ENCODE measurements at regions not wholly inside any gene's neighbourhood (a gene's known extent, or its start where the extent isn't known, plus 50 kb on each side); places are given as distances from the start of the nearest gene placed in this dataset.

GRCh38 chr14:51395361-51395849 is 155.4 kb downstream of the TMX1 start:
- Mint-ChIP-seq H3K36me3 (ENCODE audit: unreplicated experiment) (no peaks in the 10 kb centered on the region), H3K9me3 (ENCODE audit: unreplicated experiment) (no peaks in the 10 kb centered on the region), H3K4me1 (ENCODE audit: unreplicated experiment) (peaks cover 48% of the 10 kb centered on the region), H3K4me3 (ENCODE audit: unreplicated experiment) (peak overlapping the region; percentile 41), H3K27ac (ENCODE audit: unreplicated experiment) (peak overlapping the region; percentile 88), H3K27me3 (ENCODE audit: unreplicated experiment) (no peaks in the 10 kb centered on the region)
- DNase-seq (ENCODE audit: extremely low spot score, unreplicated experiment), result no peak
- TF ChIP-seq, protein P1, sequence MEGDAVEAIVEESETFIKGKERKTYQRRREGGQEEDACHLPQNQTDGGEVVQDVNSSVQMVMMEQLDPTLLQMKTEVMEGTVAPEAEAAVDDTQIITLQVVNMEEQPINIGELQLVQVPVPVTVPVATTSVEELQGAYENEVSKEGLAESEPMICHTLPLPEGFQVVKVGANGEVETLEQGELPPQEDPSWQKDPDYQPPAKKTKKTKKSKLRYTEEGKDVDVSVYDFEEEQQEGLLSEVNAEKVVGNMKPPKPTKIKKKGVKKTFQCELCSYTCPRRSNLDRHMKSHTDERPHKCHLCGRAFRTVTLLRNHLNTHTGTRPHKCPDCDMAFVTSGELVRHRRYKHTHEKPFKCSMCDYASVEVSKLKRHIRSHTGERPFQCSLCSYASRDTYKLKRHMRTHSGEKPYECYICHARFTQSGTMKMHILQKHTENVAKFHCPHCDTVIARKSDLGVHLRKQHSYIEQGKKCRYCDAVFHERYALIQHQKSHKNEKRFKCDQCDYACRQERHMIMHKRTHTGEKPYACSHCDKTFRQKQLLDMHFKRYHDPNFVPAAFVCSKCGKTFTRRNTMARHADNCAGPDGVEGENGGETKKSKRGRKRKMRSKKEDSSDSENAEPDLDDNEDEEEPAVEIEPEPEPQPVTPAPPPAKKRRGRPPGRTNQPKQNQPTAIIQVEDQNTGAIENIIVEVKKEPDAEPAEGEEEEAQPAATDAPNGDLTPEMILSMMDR (IDR thresholded peaks at IDR 0.05), result peak; percentile 40

- TF ChIP-seq, protein P1 (IDR thresholded peaks at IDR 0.05), result no peak
- DNase-seq (ENCODE audit: extremely low spot score, unreplicated experiment), result no peak
- Mint-ChIP-seq H3K27me3 (ENCODE audit: unreplicated experiment) (no peaks in the 10 kb centered on the region), H3K9me3 (ENCODE audit: unreplicated experiment) (no peaks in the 10 kb centered on the region), H3K4me3 (ENCODE audit: unreplicated experiment) (peak overlapping the region; percentile 41), H3K36me3 (ENCODE audit: unreplicated experiment) (no peaks in the 10 kb centered on the region), H3K27ac (ENCODE audit: unreplicated experiment) (peak overlapping the region; percentile 88), H3K4me1 (ENCODE audit: unreplicated experiment) (peaks cover 48% of the 10 kb centered on the region)
Observed at GRCh38 chr14:51396222-51396815, 156.3 kb downstream of the TMX1 start.

DNA sequence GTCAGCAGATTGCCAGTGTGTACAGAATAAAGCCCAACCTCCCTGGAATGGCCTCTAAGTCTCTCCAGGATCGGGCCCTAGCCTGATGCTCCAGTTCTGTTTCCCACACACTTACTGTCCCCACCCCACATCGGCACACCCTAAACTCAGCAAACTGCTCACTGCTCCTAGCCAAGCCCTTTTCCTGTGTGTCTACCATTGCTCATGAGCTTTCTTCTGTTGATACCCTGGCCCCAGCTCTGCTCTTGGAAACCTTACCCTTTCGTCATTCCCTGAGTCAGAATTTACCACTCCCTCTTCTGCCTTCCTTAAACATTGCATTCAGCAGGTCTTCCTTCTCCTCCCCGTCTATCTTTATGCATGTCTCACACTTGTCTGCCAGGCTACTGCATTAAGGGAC is 158.9 kb downstream of the TMX1 start:
- Mint-ChIP-seq H3K4me3 (ENCODE audit: unreplicated experiment) (no peak overlapping the region), H3K27me3 (ENCODE audit: unreplicated experiment) (no peaks in the 10 kb centered on the region), H3K27ac (ENCODE audit: unreplicated experiment) (peak overlapping the region; percentile 36), H3K9me3 (ENCODE audit: unreplicated experiment) (no peaks in the 10 kb centered on the region), H3K4me1 (ENCODE audit: unreplicated experiment) (peaks cover 48% of the 10 kb centered on the region), H3K36me3 (ENCODE audit: unreplicated experiment) (no peaks in the 10 kb centered on the region)
- DNase-seq (ENCODE audit: extremely low spot score, unreplicated experiment), result no peak
- TF ChIP-seq, protein P1 (IDR thresholded peaks at IDR 0.05), result no peak

- Mint-ChIP-seq H3K27me3 (ENCODE audit: unreplicated experiment) (no peaks in the 10 kb centered on the region), H3K36me3 (ENCODE audit: unreplicated experiment) (no peaks in the 10 kb centered on the region), H3K27ac (ENCODE audit: unreplicated experiment) (no peak overlapping the region), H3K9me3 (ENCODE audit: unreplicated experiment) (no peaks in the 10 kb centered on the region), H3K4me3 (ENCODE audit: unreplicated experiment) (no peak overlapping the region), H3K4me1 (ENCODE audit: unreplicated experiment) (peaks cover 38% of the 10 kb centered on the region)
- DNase-seq (ENCODE audit: extremely low spot score, unreplicated experiment), result no peak
- TF ChIP-seq, protein P1 (IDR thresholded peaks at IDR 0.05), result no peak
Observed at GRCh38 chr14:51400139-51400538, 160.1 kb downstream of the TMX1 start.

DNA sequence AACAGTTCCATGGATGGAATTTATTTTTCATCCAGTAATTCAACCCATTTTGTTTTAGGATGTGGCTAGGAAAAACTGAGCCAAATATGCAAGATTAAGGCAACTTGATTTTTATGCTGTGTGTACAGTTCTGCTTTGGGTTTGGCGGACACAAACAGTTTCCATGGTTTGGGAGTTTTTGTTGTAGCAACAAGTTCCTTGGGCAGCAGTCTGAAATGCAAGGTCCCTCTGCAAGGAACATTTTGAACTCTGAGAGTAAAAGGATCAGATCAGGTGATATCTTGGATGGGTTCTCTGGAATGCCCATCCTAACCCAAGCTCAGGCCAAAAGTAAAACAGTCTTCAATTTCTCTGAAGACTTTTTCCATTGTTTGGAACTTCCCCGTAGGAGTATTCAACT is 161.2 kb downstream of the TMX1 start:
- peaks cover 26% of the 10 kb centered on the region for H3K4me1 Mint-ChIP-seq (ENCODE audit: unreplicated experiment)
- no peak overlapping the region for H3K4me3 Mint-ChIP-seq (ENCODE audit: unreplicated experiment)
- H3K9me3 Mint-ChIP-seq (ENCODE audit: unreplicated experiment), result peaks cover 7% of the 10 kb centered on the region
- no peak for DNase-seq (ENCODE audit: extremely low spot score, unreplicated experiment)
- no peaks in the 10 kb centered on the region for H3K36me3 Mint-ChIP-seq (ENCODE audit: unreplicated experiment)
- no peaks in the 10 kb centered on the region for H3K27me3 Mint-ChIP-seq (ENCODE audit: unreplicated experiment)
- H3K27ac Mint-ChIP-seq (ENCODE audit: unreplicated experiment), result no peak overlapping the region
- TF ChIP-seq, protein P1 (IDR thresholded peaks at IDR 0.05), result no peak

Measured in osteocyte (in vitro differentiated cells).